ENCODE measurements at regions not wholly inside any gene's neighbourhood (a gene's known extent, or its start where the extent isn't known, plus 50 kb on each side); places are given as distances from the start of the nearest gene placed in this dataset.
"Not testable (repeated sequence)": the region's sequence is repeated elsewhere in the genome, so short reads cannot be mapped to it uniquely, and the experiment has no call there.

- DNase-seq: no peak
- Histone ChIP-seq H3K27ac (no peak overlapping the region), H3K36me3 (no peaks in the 10 kb centered on the region), H3K27me3 (no peaks in the 10 kb centered on the region), H3K9me3 (peaks cover 9 to 10% of the 10 kb centered on the region in 2 donors), H3K4me1 (no peaks in the 10 kb centered on the region), H3K4me3 (no peak overlapping the region)
- in situ Hi-C loops (cut with MboI; ENCODE audit: low pct_ligation_motif_present in 1 of 4, low pct_unique_long_range_greater_than_20kb in 1 of 4, low sequenced_read_pairs in 3 of 4) (no loop called here), intact Hi-C loops (cut with DNase I; ENCODE audit: low total_unique reads) (no loop called here)
- TF ChIP-seq, protein P1, sequence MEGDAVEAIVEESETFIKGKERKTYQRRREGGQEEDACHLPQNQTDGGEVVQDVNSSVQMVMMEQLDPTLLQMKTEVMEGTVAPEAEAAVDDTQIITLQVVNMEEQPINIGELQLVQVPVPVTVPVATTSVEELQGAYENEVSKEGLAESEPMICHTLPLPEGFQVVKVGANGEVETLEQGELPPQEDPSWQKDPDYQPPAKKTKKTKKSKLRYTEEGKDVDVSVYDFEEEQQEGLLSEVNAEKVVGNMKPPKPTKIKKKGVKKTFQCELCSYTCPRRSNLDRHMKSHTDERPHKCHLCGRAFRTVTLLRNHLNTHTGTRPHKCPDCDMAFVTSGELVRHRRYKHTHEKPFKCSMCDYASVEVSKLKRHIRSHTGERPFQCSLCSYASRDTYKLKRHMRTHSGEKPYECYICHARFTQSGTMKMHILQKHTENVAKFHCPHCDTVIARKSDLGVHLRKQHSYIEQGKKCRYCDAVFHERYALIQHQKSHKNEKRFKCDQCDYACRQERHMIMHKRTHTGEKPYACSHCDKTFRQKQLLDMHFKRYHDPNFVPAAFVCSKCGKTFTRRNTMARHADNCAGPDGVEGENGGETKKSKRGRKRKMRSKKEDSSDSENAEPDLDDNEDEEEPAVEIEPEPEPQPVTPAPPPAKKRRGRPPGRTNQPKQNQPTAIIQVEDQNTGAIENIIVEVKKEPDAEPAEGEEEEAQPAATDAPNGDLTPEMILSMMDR (IDR thresholded peaks at IDR 0.05): no peak
- TF ChIP-seq EP300 (IDR thresholded peaks at IDR 0.05; ENCODE audit: low read depth) (no peak), POLR2AphosphoS5 (IDR thresholded peaks at IDR 0.05) (no peak), POLR2A (IDR thresholded peaks at IDR 0.05) (no peak)
- WGBS, 2 donors (ENCODE audit: low coverage in 1 of 2): 32 to 45% methylated on average over 2 of the region's 2 CpGs
These were observed 511.0 kb upstream of the COBL start for GRCh38 chr7:51827631-51828030.

DNA sequence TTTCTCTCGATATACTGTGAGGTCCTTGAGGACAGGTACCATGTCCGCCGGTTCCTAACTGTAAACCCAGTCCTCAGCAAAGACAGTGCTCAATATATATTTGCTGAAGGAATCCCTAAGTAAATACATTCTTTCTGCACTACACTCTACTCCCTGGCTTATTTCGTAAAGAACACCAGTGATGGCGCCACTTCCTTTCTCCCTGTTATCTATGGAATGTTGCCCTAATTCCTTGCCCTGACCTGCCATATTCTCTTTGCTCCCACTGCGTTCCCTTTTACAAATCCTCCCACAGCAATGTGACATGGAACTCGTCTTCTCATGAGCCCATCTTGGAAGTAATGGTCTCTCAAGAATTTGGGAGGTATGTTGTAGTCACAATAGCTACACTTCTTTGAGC, 507.4 kb upstream of the COBL start:
- intact Hi-C loops (cut with DNase I; ENCODE audit: low total_unique reads) (no loop called here), in situ Hi-C loops (cut with MboI; ENCODE audit: low pct_ligation_motif_present in 1 of 4, low pct_unique_long_range_greater_than_20kb in 1 of 4, low sequenced_read_pairs in 3 of 4) (no loop called here)
- WGBS, 2 donors (ENCODE audit: low coverage in 1 of 2): 84 to 85% methylated on average over 7 of the region's 7 CpGs
- no peaks in the 10 kb centered on the region for H3K4me1 ChIP-seq
- H3K27ac ChIP-seq: no peak overlapping the region
- DNase-seq: no peak
- no peaks in the 10 kb centered on the region for H3K9me3 ChIP-seq
- no peaks in the 10 kb centered on the region for H3K36me3 ChIP-seq
- no peak overlapping the region for H3K4me3 ChIP-seq
- H3K27me3 ChIP-seq: no peaks in the 10 kb centered on the region
- TF ChIP-seq, protein P1 (IDR thresholded peaks at IDR 0.05): no peak
- TF ChIP-seq EP300 (IDR thresholded peaks at IDR 0.05; ENCODE audit: low read depth): no peak
- TF ChIP-seq POLR2AphosphoS5 (IDR thresholded peaks at IDR 0.05): no peak

GRCh38 chr7:51823437-51823836, 506.8 kb upstream of the COBL start:
- in situ Hi-C loops (cut with MboI; ENCODE audit: low pct_ligation_motif_present in 1 of 4, low pct_unique_long_range_greater_than_20kb in 1 of 4, low sequenced_read_pairs in 3 of 4): no loop called here

GRCh38 chr7:51817694-51818225, 501.2 kb upstream of the COBL start:
- no peak for DNase-seq
- no peak for TF ChIP-seq EP300 (IDR thresholded peaks at IDR 0.05; ENCODE audit: low read depth)
- TF ChIP-seq POLR2A (IDR thresholded peaks at IDR 0.05): no peak
- TF ChIP-seq, protein P1 (IDR thresholded peaks at IDR 0.05): no peak
- TF ChIP-seq POLR2AphosphoS5 (IDR thresholded peaks at IDR 0.05): no peak
- intact Hi-C loops (cut with DNase I; ENCODE audit: low total_unique reads) (no loop called here), in situ Hi-C loops (cut with MboI; ENCODE audit: low pct_ligation_motif_present in 1 of 4, low pct_unique_long_range_greater_than_20kb in 1 of 4, low sequenced_read_pairs in 3 of 4) (no loop called here)
- Histone ChIP-seq H3K9me3 (no peaks in the 10 kb centered on the region), H3K36me3 (no peaks in the 10 kb centered on the region), H3K4me1 (no peaks in the 10 kb centered on the region), H3K27ac (no peak overlapping the region), H3K4me3 (no peak overlapping the region), H3K27me3 (no peaks in the 10 kb centered on the region)
- WGBS, 2 donors (ENCODE audit: low coverage in 1 of 2): 80% methylated on average over 5 of the region's 5 CpGs

More at GRCh38 chr7:51823437-51823836, 506.8 kb upstream of the COBL start:
- H3K4me3 ChIP-seq: no peak overlapping the region
- no peaks in the 10 kb centered on the region for H3K27me3 ChIP-seq
- intact Hi-C loops (cut with DNase I; ENCODE audit: low total_unique reads): no loop called here
- no peak overlapping the region for H3K27ac ChIP-seq
- TF ChIP-seq POLR2A (IDR thresholded peaks at IDR 0.05): no peak
- TF ChIP-seq EP300 (IDR thresholded peaks at IDR 0.05; ENCODE audit: low read depth): no peak
- TF ChIP-seq, protein P1 (IDR thresholded peaks at IDR 0.05): no peak
- H3K4me1 ChIP-seq: no peaks in the 10 kb centered on the region
- H3K36me3 ChIP-seq: no peaks in the 10 kb centered on the region
- H3K9me3 ChIP-seq: no peaks in the 10 kb centered on the region
- no peak for DNase-seq
- 74 to 88% methylated on average over 3 of the region's 3 CpGs for WGBS, 2 donors (ENCODE audit: low coverage in 1 of 2)

DNA sequence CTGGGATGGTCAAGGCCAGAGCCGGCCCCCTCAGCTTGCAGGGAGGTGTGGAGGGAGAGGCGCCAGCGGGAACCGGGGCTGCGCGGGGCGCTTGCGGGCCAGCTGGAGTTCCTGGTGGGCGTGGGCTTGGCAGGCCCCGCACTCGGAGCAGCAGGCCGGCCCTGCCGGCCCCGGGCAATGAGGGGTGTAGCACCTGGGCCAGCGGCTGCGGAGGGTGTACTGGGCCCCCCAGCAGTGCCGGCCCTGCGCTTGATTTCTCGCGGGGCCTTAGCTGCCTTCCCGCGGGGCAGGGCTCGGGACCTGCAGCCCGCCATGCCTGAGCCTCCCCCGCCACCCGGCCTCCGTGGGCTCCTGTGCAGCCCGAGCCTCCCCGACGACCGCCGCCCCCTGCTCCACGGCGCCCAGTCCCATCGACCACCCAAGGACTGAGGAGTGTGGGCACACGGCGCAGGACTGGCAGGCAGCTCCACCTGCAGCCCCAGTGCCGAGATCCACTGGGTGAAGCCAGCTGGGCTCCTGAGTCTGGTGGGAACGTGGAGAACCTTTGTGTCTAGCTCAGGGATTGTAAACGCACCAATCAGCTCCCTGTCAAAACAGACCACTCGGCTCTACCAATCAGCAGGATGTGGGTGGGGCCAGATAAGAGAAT, 489.3 kb upstream of the COBL start:
- DNase-seq; H3K27ac ChIP-seq; H3K36me3 ChIP-seq; H3K4me1 ChIP-seq; H3K9me3 ChIP-seq; in situ Hi-C loops (cut with MboI; ENCODE audit: low pct_ligation_motif_present in 1 of 4, low pct_unique_long_range_greater_than_20kb in 1 of 4, low sequenced_read_pairs in 3 of 4); H3K4me3 ChIP-seq; H3K27me3 ChIP-seq; intact Hi-C loops (cut with DNase I; ENCODE audit: low total_unique reads): not testable (repeated sequence)
- WGBS, 2 donors (ENCODE audit: low coverage in 1 of 2): 94% methylated on average over 35 of the region's 41 CpGs; no CpG with 5 or more reads in 1 of the 2 donors
